ENCODE measurements at regions not wholly inside any gene's neighbourhood (a gene's known extent, or its start where the extent isn't known, plus 50 kb on each side); places are given as distances from the start of the nearest gene placed in this dataset.

- no peak overlapping the region for H2BK5ac ChIP-seq (ENCODE audit: insufficient read length, low read length)
- H3K27me3 ChIP-seq (ENCODE audit: insufficient read depth, low read length) = no peaks in the 10 kb centered on the region
- H4K20me1 ChIP-seq (ENCODE audit: control insufficient read depth, insufficient read depth, insufficient read length) = no peaks in the 10 kb centered on the region
- Mint-ChIP-seq H3K27me3 (ENCODE audit: low read depth) (peaks cover 27% of the 10 kb centered on the region), H3K4me3 (no peak overlapping the region), H3K27ac (no peak overlapping the region; a peak in 2 of 7 replicates), H3K36me3 (ENCODE audit: insufficient read depth in 1 of 3, low read depth in 3 of 3) (no peaks in the 10 kb centered on the region), H3K4me1 (no peaks in the 10 kb centered on the region), H3K9me3 (no peaks in the 10 kb centered on the region)
- no peak overlapping the region for H2BK20ac ChIP-seq (ENCODE audit: low read depth, low read length, poor library complexity, severe bottlenecking)
- no peak overlapping the region for H3K4me2 ChIP-seq (ENCODE audit: insufficient read depth, insufficient read length, low read length)
- H2BK120ac ChIP-seq (ENCODE audit: low read depth, low read length, poor library complexity, severe bottlenecking) = no peak overlapping the region
- no peak overlapping the region for H3K14ac ChIP-seq (ENCODE audit: insufficient read depth, low read length)
- H3K9ac ChIP-seq (ENCODE audit: extremely low read depth, insufficient read length, low read length) = no peak overlapping the region
- H2BK12ac ChIP-seq (ENCODE audit: insufficient read length, low read depth, low read length) = no peak overlapping the region
- no peaks in the 10 kb centered on the region for H3K23me2 ChIP-seq (ENCODE audit: insufficient read length, low read depth, low read length, poor library complexity, severe bottlenecking)
- no peak overlapping the region for H3K56ac ChIP-seq (ENCODE audit: insufficient read length, low read depth, low read length)
- no peak overlapping the region for H2AFZ ChIP-seq (ENCODE audit: low read length)
- no peak for TF ChIP-seq CTCF (conservative IDR thresholded peaks at IDR 0.05)
- H3K18ac ChIP-seq (ENCODE audit: insufficient read length, low read depth, low read length) = no peak overlapping the region
- H3K4me1 ChIP-seq (ENCODE audit: insufficient read depth, low read length) = no peaks in the 10 kb centered on the region
- no peaks in the 10 kb centered on the region for H3K9me3 ChIP-seq (ENCODE audit: control insufficient read depth, low read depth, low read length)
- no peak overlapping the region for H4K91ac ChIP-seq (ENCODE audit: insufficient read length, low read depth, low read length)
- H2BK15ac ChIP-seq (ENCODE audit: low read depth, low read length) = no peak overlapping the region
- no peak overlapping the region for H4K5ac ChIP-seq (ENCODE audit: insufficient read length, low read depth, low read length)
- no peak overlapping the region for H2AK5ac ChIP-seq (ENCODE audit: insufficient read length, low read length)
- no peak overlapping the region for H3T11ph ChIP-seq (ENCODE audit: low read length)
- no peak overlapping the region for H4K8ac ChIP-seq (replicated peaks; ENCODE audit: insufficient read length, low read depth, low read length)
- H3K23ac ChIP-seq (ENCODE audit: insufficient read length, low read depth, low read length) = no peak overlapping the region
- no peaks in the 10 kb centered on the region for H3K79me2 ChIP-seq (ENCODE audit: insufficient read depth, low read length)
- WGBS (ENCODE audit: extremely low coverage, insufficient read length, low lambda C conversion rate) = no CpG with 5 or more reads among the region's 4 CpGs
- no peaks in the 10 kb centered on the region for H3K79me1 ChIP-seq (ENCODE audit: insufficient read depth, low read depth, low read length, poor library complexity, severe bottlenecking)
- H3K27ac ChIP-seq (ENCODE audit: insufficient read length, low read depth, low read length) = no peak overlapping the region
- no peak for DNase-seq
- H3K4ac ChIP-seq (ENCODE audit: low read depth, low read length) = no peak overlapping the region
Measured at GRCh38 chr1:37134599-37134998, 100.3 kb upstream of the GRIK3 start.

Data from H9 (cell line).